SK-N-SH (cell line): ENCODE measurements at regions not wholly inside any gene's neighbourhood (a gene's known extent, or its start where the extent isn't known, plus 50 kb on each side); places are given as distances from the start of the nearest gene placed in this dataset.

Source experiments
- CTCF ChIA-PET: fragments of 300-600, 350-600 bp; formaldehyde crosslinking; extraction: SDS; loops from one replicate; lab custom pipeline; 2021; lab: Yijun Ruan, JAX
- POLR2A ChIA-PET: fragments of 350-600 bp; sonication (Branson Sonifier 250); formaldehyde crosslinking; extraction: SDS; loops from one replicate; lab custom pipeline; 2020; ENCODE audit warnings: antibody characterized with exemption, inconsistent platforms; lab: Yijun Ruan, JAX
- DNase-seq: peaks from one replicate; pipeline ENCODE4 v3.0.0; 2012
- H2AFZ ChIP-seq: fragments of 200-600 bp; sonication (generic); 2 replicates; pipeline ENCODE4 v1.8.1; 2016; ENCODE audit warnings: antibody characterized with exemption, mild to moderate bottlenecking, low read depth
- H3F3A ChIP-seq: fragments of 200-600 bp; sonication (generic); replicated peaks from 2 replicates; pipeline ENCODE3; 2016; ENCODE audit warnings: antibody characterized with exemption, mild to moderate bottlenecking; ENCODE audit not compliant: insufficient read depth
- H3K27ac ChIP-seq, 2 experiments: fragments of 200-500 bp in 1 of 2; fragments of 200-600 bp in 1 of 2; sonication (Bioruptor generic) in 1 of 2; sonication (generic), shearing (Covaris generic) in 1 of 2; 2 replicates each; pipeline versions ENCODE4 v1.5.1 to v1.6.1; 2014 to 2016; ENCODE audit warnings: low read depth in 2 of 2, inconsistent platforms in 1 of 2, low read length in 1 of 2, mild to moderate bottlenecking in 1 of 2, mixed read lengths in 1 of 2
- H3K27me3 ChIP-seq: fragments of 200-600 bp; sonication (generic), shearing (Covaris generic); 2 replicates; pipeline ENCODE4 v1.6.1; 2016; ENCODE audit warnings: mixed run types; ENCODE audit not compliant: insufficient read depth
- H3K36me3 ChIP-seq, 2 experiments: fragments of 200-500 bp in 1 of 2; fragments of 200-600 bp in 1 of 2; sonication (Bioruptor generic) in 1 of 2; sonication (generic) in 1 of 2; replicated peaks in 1 of 2; 2 replicates each; pipeline versions ENCODE3 to v1.5.1; 2014 to 2016; ENCODE audit warnings: low read length in 1 of 2, mild to moderate bottlenecking in 1 of 2; ENCODE audit not compliant: insufficient read depth in 2 of 2, control insufficient read depth in 1 of 2
- H3K4me1 ChIP-seq, 2 experiments: fragments of 200-500 bp in 1 of 2; fragments of 200-600 bp in 1 of 2; sonication (Bioruptor generic) in 1 of 2; sonication (generic), shearing (Covaris generic) in 1 of 2; 2 replicates each; pipeline versions ENCODE4 v1.5.1 to v1.6.1; 2014 to 2016; ENCODE audit warnings: low read depth in 1 of 2, low read length in 1 of 2, mixed run types in 1 of 2; ENCODE audit not compliant: insufficient read depth in 2 of 2, control insufficient read depth in 1 of 2
- H3K4me2 ChIP-seq: fragments of 200-600 bp; sonication (generic), shearing (Covaris generic); 2 replicates; pipeline ENCODE4 v1.6.1; 2017; ENCODE audit warnings: mixed run types
- H3K4me3 ChIP-seq, 2 experiments: fragments of 200-500 bp in 1 of 2; fragments of 200-600 bp in 1 of 2; sonication (Bioruptor generic) in 1 of 2; sonication (generic), shearing (Covaris generic) in 1 of 2; 2 replicates each; pipeline versions ENCODE4 v1.5.1 to v1.8.1; 2014 to 2016; ENCODE audit warnings: low read depth in 2 of 2, inconsistent platforms in 1 of 2, low read length in 1 of 2, mild to moderate bottlenecking in 1 of 2, mixed read lengths in 1 of 2, moderate library complexity in 1 of 2
- H3K79me2 ChIP-seq: fragments of 200-600 bp; sonication (generic); 2 replicates; pipeline ENCODE4 v1.8.1; 2017; ENCODE audit warnings: mild to moderate bottlenecking; ENCODE audit not compliant: insufficient read depth
- H3K9ac ChIP-seq: fragments of 200-600 bp; sonication (generic); 2 replicates; pipeline ENCODE4 v1.6.1; 2017; ENCODE audit warnings: mixed run types
- H3K9me2 ChIP-seq: fragments of 200-600 bp; sonication (generic); 2 replicates; pipeline ENCODE4 v1.6.1; 2017; ENCODE audit warnings: mixed run types
- H3K9me3 ChIP-seq: fragments of 200-600 bp; sonication (generic); 2 replicates; pipeline ENCODE4 v1.6.1; 2017; ENCODE audit warnings: mixed run types, mild to moderate bottlenecking, moderate library complexity
- H4K20me1 ChIP-seq: fragments of 200-600 bp; sonication (generic); 2 replicates; pipeline ENCODE4 v1.6.1; 2017; ENCODE audit warnings: mild to moderate bottlenecking, mixed run types; ENCODE audit not compliant: insufficient read depth
- CHD2 ChIP-seq: fragments of 150-350 bp; IDR thresholded peaks from 2 replicates; pipeline ENCODE4 v1.6.1; 2018; ENCODE audit warnings: low read length; ENCODE audit not compliant: partially characterized antibody
- FOSL2 ChIP-seq: IDR thresholded peaks from 2 replicates; pipeline ENCODE4 v1.4.0; 2012; ENCODE audit warnings: low read depth, mild to moderate bottlenecking, moderate library complexity, borderline replicate concordance
- FOXJ3 ChIP-seq: sonication (generic); formaldehyde crosslinking; IDR thresholded peaks from 2 replicates; pipeline ENCODE4 v1.5.1; 2020; ENCODE audit warnings: mild to moderate bottlenecking, missing genetic modification reagents
- GABPA ChIP-seq: IDR thresholded peaks from 2 replicates; pipeline ENCODE4 v1.4.0; 2012; ENCODE audit warnings: low read depth, mild to moderate bottlenecking
- GATA2 ChIP-seq: sonication (generic); formaldehyde crosslinking; IDR thresholded peaks from 2 replicates; pipeline ENCODE4 v1.5.0; 2020; ENCODE audit warnings: mild to moderate bottlenecking, missing genetic modification reagents
- IRF3 ChIP-seq: fragments of 150-350 bp; IDR thresholded peaks from 2 replicates; pipeline ENCODE4 v1.6.1; 2016; ENCODE audit warnings: mild to moderate bottlenecking, low read depth, low read length
- JUND ChIP-seq: IDR thresholded peaks from 2 replicates; pipeline ENCODE4 v1.4.0; 2012
- MEF2A ChIP-seq: IDR thresholded peaks from 2 replicates; pipeline ENCODE4 v1.4.0; 2012; ENCODE audit warnings: low read depth, borderline replicate concordance
- POLR2AphosphoS5 ChIP-seq: IDR thresholded peaks from 2 replicates; pipeline ENCODE4 v1.6.1; 2012; ENCODE audit warnings: low read depth, low read length
- RCOR1 ChIP-seq: fragments of 150-350 bp; IDR thresholded peaks from 2 replicates; pipeline ENCODE4 v1.6.1; 2017; ENCODE audit warnings: antibody characterized with exemption, low read length
- RXRA ChIP-seq: IDR thresholded peaks from 2 replicates; pipeline ENCODE4 v1.4.0; 2012; ENCODE audit warnings: low read depth, mild to moderate bottlenecking, borderline replicate concordance
- SIN3A ChIP-seq: IDR thresholded peaks from 2 replicates; pipeline ENCODE4 v1.6.1; 2012; ENCODE audit warnings: low read depth, mild to moderate bottlenecking, low read length, moderate library complexity, borderline replicate concordance
- TCF12 ChIP-seq: IDR thresholded peaks from 2 replicates; pipeline ENCODE4 v1.4.0; 2012
- WGBS: methylation state at CpG from one replicate; pipeline ENCODE4 v1.1.6; 2017; ENCODE audit warnings: low lambda C conversion rate; 5-methylcytosine and 5-hydroxymethylcytosine counted together
- TF ChIP-seq, protein P1 (sequence below): fragments of 200-600 bp; sonication (generic); IDR thresholded peaks from 2 replicates; pipeline ENCODE4 v1.6.1; 2017; ENCODE audit warnings: antibody characterized with exemption, mild to moderate bottlenecking, moderate library complexity

DNA sequence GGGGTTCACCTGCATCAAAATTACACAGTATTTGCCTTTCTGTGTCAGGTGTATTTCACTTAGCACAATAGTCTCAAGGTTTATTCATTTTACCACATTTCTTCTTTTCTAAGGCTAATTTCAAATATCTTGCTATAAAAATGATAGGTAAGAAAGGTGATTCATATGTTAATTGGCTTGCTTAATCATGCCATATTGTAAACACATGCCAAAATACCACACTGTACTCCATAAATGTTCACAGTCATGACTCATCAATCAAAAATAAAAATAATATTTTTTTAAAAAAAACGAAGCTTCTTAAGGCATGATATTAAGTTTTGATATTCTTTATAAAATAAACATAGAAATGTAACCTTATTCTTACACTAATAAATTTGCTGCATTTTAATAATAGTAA lies 947.1 kb downstream of the GRM8 start:
- no peak overlapping the region for H3K4me3 ChIP-seq
- H3K9ac ChIP-seq, result no peak overlapping the region
- 0 out of 2 replicates have a peak, but pooled peaks cover 8% of the 10 kb centered on the region for H3K9me3 ChIP-seq
- no peak overlapping the region for H3K27ac ChIP-seq
- no peaks in the 10 kb centered on the region for H3K79me2 ChIP-seq
- H2AFZ ChIP-seq, result no peak overlapping the region
- ChIA-PET CTCF (interaction anchor here (1.2 to 1.5 kb wide), 2 partner anchors 10 to 11 kb away, joined by 3 to 4 read pairs; no protein-coding TSS in a partner anchor), POLR2A (no interaction called here)
- no peaks in the 10 kb centered on the region for H3K27me3 ChIP-seq
- TF ChIP-seq, protein P1, sequence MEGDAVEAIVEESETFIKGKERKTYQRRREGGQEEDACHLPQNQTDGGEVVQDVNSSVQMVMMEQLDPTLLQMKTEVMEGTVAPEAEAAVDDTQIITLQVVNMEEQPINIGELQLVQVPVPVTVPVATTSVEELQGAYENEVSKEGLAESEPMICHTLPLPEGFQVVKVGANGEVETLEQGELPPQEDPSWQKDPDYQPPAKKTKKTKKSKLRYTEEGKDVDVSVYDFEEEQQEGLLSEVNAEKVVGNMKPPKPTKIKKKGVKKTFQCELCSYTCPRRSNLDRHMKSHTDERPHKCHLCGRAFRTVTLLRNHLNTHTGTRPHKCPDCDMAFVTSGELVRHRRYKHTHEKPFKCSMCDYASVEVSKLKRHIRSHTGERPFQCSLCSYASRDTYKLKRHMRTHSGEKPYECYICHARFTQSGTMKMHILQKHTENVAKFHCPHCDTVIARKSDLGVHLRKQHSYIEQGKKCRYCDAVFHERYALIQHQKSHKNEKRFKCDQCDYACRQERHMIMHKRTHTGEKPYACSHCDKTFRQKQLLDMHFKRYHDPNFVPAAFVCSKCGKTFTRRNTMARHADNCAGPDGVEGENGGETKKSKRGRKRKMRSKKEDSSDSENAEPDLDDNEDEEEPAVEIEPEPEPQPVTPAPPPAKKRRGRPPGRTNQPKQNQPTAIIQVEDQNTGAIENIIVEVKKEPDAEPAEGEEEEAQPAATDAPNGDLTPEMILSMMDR, result no peak
- TF ChIP-seq GABPA, result no peak
- no peak for TF ChIP-seq IRF3
- no peak for TF ChIP-seq MEF2A
- no peak for TF ChIP-seq JUND
- TF ChIP-seq POLR2AphosphoS5, result no peak
- H3K4me1 ChIP-seq, result no peaks in the 10 kb centered on the region; a peak in 1 of 4 replicates
- H3K4me2 ChIP-seq, result no peak overlapping the region
- no peak for DNase-seq
- H4K20me1 ChIP-seq, result no peaks in the 10 kb centered on the region
- H3K36me3 ChIP-seq, result no peaks in the 10 kb centered on the region
- H3K9me2 ChIP-seq, result no peaks in the 10 kb centered on the region
- no peaks in the 10 kb centered on the region for H3F3A ChIP-seq
- 11% methylated on average over 1 of the region's 1 CpG for WGBS

GRCh38 chr7:126303926-126304325 lies 948.8 kb downstream of the GRM8 start:
- no peak overlapping the region for H2AFZ ChIP-seq
- H3K9me3 ChIP-seq, result 0 out of 2 replicates have a peak, but pooled peaks cover 5% of the 10 kb centered on the region
- no peaks in the 10 kb centered on the region; a peak in 1 of 4 replicates for H3K4me1 ChIP-seq
- H3K79me2 ChIP-seq, result no peaks in the 10 kb centered on the region
- DNase-seq, result no peak
- H3K27me3 ChIP-seq, result no peaks in the 10 kb centered on the region
- no peak overlapping the region for H3K9ac ChIP-seq
- no peak overlapping the region for H3K4me3 ChIP-seq
- H3K9me2 ChIP-seq, result no peaks in the 10 kb centered on the region
- no peaks in the 10 kb centered on the region for H3F3A ChIP-seq
- H4K20me1 ChIP-seq, result no peaks in the 10 kb centered on the region
- ChIA-PET POLR2A (no interaction called here), CTCF (interaction anchor here (1.3 kb wide), 1 partner anchor 56 kb away, joined by 3 read pairs; no protein-coding TSS in a partner anchor)
- H3K4me2 ChIP-seq, result no peak overlapping the region
- H3K27ac ChIP-seq, result no peak overlapping the region
- H3K36me3 ChIP-seq, result no peaks in the 10 kb centered on the region
- WGBS, result 17% methylated on average over 1 of the region's 1 CpG
- TF ChIP-seq, protein P1, result no peak
- TF ChIP-seq GATA2 (CRISPR knock-in tag) (no peak), TCF12 (no peak), SIN3A (no peak), CHD2 (no peak), RXRA (no peak), GABPA (no peak), FOXJ3 (CRISPR knock-in tag) (no peak), RCOR1 (no peak), FOSL2 (no peak)
